WERI-Rb-1 (cell line): ENCODE measurements at regions not wholly inside any gene's neighbourhood (a gene's known extent, or its start where the extent isn't known, plus 50 kb on each side); places are given as distances from the start of the nearest gene placed in this dataset.

ENCODE experiments used
- DNase-seq: peaks from one replicate; pipeline ENCODE4 v3.0.0-alpha.2; 2020
- H3K27ac ChIP-seq: fragments of 250-450 bp; sonication (Bioruptor Pico); 2 replicates; pipeline ENCODE4 v1.5.1; 2020; ENCODE audit warnings: mild to moderate bottlenecking, moderate library complexity
- H3K27me3 ChIP-seq: fragments of 250-450 bp; sonication (Bioruptor Pico); 2 replicates; pipeline ENCODE4 v1.5.1; 2021; ENCODE audit warnings: mild to moderate bottlenecking, low read depth, moderate library complexity; ENCODE audit not compliant: insufficient read depth, severe bottlenecking
- H3K36me3 ChIP-seq: fragments of 250-450 bp; sonication (Bioruptor Pico); 2 replicates; pipeline ENCODE4 v1.5.1; 2020; ENCODE audit warnings: mild to moderate bottlenecking, moderate library complexity
- H3K4me3 ChIP-seq: 2 replicates; pipeline ENCODE4 v1.5.1; 2011; ENCODE audit warnings: low read depth, mild to moderate bottlenecking, control low read depth, low read length
- H3K9me3 ChIP-seq: fragments of 250-450 bp; sonication (Bioruptor Pico); 2 replicates; pipeline ENCODE4 v1.5.1; 2021; ENCODE audit warnings: mild to moderate bottlenecking, moderate library complexity; ENCODE audit not compliant: severe bottlenecking
- CTCF ChIP-seq: IDR thresholded peaks from 2 replicates; pipeline ENCODE4 v1.5.1; 2011; ENCODE audit warnings: low read depth, mild to moderate bottlenecking, control low read depth, inconsistent platforms, low read length

- Histone ChIP-seq H3K27me3 (no peaks in the 10 kb centered on the region), H3K4me3 (no peak overlapping the region), H3K27ac (no peak overlapping the region), H3K36me3 (no peaks in the 10 kb centered on the region), H3K9me3 (no peaks in the 10 kb centered on the region)
- TF ChIP-seq CTCF, result no peak
- no peak for DNase-seq
Observed at GRCh38 chr11:103631841-103632240, 404.6 kb upstream of the DDI1 start.

GRCh38 chr11:103633068-103633788, 403.2 kb upstream of the DDI1 start:
- Histone ChIP-seq H3K36me3 (no peaks in the 10 kb centered on the region), H3K27ac (no peak overlapping the region), H3K4me3 (no peak overlapping the region), H3K9me3 (no peaks in the 10 kb centered on the region), H3K27me3 (no peaks in the 10 kb centered on the region)
- no peak for DNase-seq
- TF ChIP-seq CTCF, result no peak

GRCh38 chr11:103633819-103634590, 402.4 kb upstream of the DDI1 start:
- H3K9me3 ChIP-seq, result no peaks in the 10 kb centered on the region
- no peaks in the 10 kb centered on the region for H3K27me3 ChIP-seq
- H3K36me3 ChIP-seq, result no peaks in the 10 kb centered on the region
- no peak overlapping the region for H3K27ac ChIP-seq
- no peak for TF ChIP-seq CTCF
- no peak overlapping the region for H3K4me3 ChIP-seq
- DNase-seq, result no peak

- H3K9me3 ChIP-seq, result no peaks in the 10 kb centered on the region
- H3K36me3 ChIP-seq, result no peaks in the 10 kb centered on the region
- no peak for TF ChIP-seq CTCF
- no peak for DNase-seq
- H3K4me3 ChIP-seq, result no peak overlapping the region
- H3K27ac ChIP-seq, result no peak overlapping the region
- H3K27me3 ChIP-seq, result no peaks in the 10 kb centered on the region
Observed at GRCh38 chr11:103636232-103636631, 400.2 kb upstream of the DDI1 start.

- no peak overlapping the region for H3K4me3 ChIP-seq
- no peak overlapping the region for H3K27ac ChIP-seq
- no peaks in the 10 kb centered on the region for H3K36me3 ChIP-seq
- TF ChIP-seq CTCF, result no peak
- H3K27me3 ChIP-seq, result no peaks in the 10 kb centered on the region
- DNase-seq, result no peak
- no peaks in the 10 kb centered on the region for H3K9me3 ChIP-seq
Observed at GRCh38 chr11:103637295-103637694, 399.1 kb upstream of the DDI1 start.
